Mesodermal cell (in vitro differentiated cells): ENCODE measurements at regions not wholly inside any gene's neighbourhood (a gene's known extent, or its start where the extent isn't known, plus 50 kb on each side); places are given as distances from the start of the nearest gene placed in this dataset.

Source experiments
- H3K27ac ChIP-seq: 2 replicates; pipeline ENCODE4 v1.7.0; 2013; ENCODE audit warnings: mild to moderate bottlenecking, low read depth, low read length, moderate library complexity; ENCODE audit not compliant: severe bottlenecking
- H3K36me3 ChIP-seq: 2 replicates; pipeline ENCODE4 v1.7.1; 2013; ENCODE audit warnings: mild to moderate bottlenecking, low read length, moderate library complexity; ENCODE audit not compliant: control insufficient read depth, insufficient read depth
- H3K4me1 ChIP-seq: one replicate; pipeline ENCODE4 v1.7.1; 2013; ENCODE audit warnings: mild to moderate bottlenecking, low read length; ENCODE audit not compliant: insufficient read depth, control insufficient read depth, poor library complexity, severe bottlenecking
- H3K4me3 ChIP-seq: 2 replicates; pipeline ENCODE4 v1.7.0; 2013; ENCODE audit warnings: low read length, control low read depth, mild to moderate bottlenecking; ENCODE audit not compliant: insufficient read depth, poor library complexity, severe bottlenecking; ENCODE audit errors: extremely low read depth
- H3K9me3 ChIP-seq: 2 replicates; pipeline ENCODE4 v1.7.1; 2013; ENCODE audit warnings: mild to moderate bottlenecking, low read length, moderate library complexity; ENCODE audit not compliant: control insufficient read depth
- WGBS, 2 experiments: methylation state at CpG; one replicate each; pipeline ENCODE4 v1.1.5; 2013; ENCODE audit warnings: missing lambda C conversion rate in 2 of 2; ENCODE audit not compliant: insufficient coverage in 2 of 2; 5-methylcytosine and 5-hydroxymethylcytosine counted together

- H3K27ac ChIP-seq = peak overlapping the region; percentile 63
- WGBS, 2 experiments = 95 to 96% methylated on average over 3 to 4 of the region's 9 CpGs
- no peaks in the 10 kb centered on the region for H3K36me3 ChIP-seq
- no peaks in the 10 kb centered on the region for H3K4me1 ChIP-seq
- no peaks in the 10 kb centered on the region for H3K9me3 ChIP-seq
- H3K4me3 ChIP-seq = no peak overlapping the region
These were observed 379.5 kb upstream of the DPH6 start for GRCh38 chr15:35925275-35926006.

- no peaks in the 10 kb centered on the region for H3K36me3 ChIP-seq
- peak overlapping the region; percentile 63 for H3K27ac ChIP-seq
- no peak overlapping the region for H3K4me3 ChIP-seq
- H3K9me3 ChIP-seq = no peaks in the 10 kb centered on the region
- H3K4me1 ChIP-seq = no peaks in the 10 kb centered on the region
These were observed 380.0 kb upstream of the DPH6 start for GRCh38 chr15:35926007-35926380.

- Histone ChIP-seq H3K36me3 (no peaks in the 10 kb centered on the region), H3K4me3 (no peak overlapping the region), H3K27ac (no peak overlapping the region), H3K4me1 (no peaks in the 10 kb centered on the region), H3K9me3 (no peaks in the 10 kb centered on the region)
- 100% methylated on average over 1 of the region's 2 CpGs; no CpG with 5 or more reads in 1 of the 2 experiments for WGBS, 2 experiments
These were observed 382.9 kb upstream of the DPH6 start for GRCh38 chr15:35928847-35929246.

- 22 to 73% methylated on average over 1 to 2 of the region's 4 CpGs for WGBS, 2 experiments
- Histone ChIP-seq H3K4me1 (no peaks in the 10 kb centered on the region), H3K27ac (no peak overlapping the region), H3K9me3 (no peaks in the 10 kb centered on the region), H3K36me3 (no peaks in the 10 kb centered on the region), H3K4me3 (no peak overlapping the region)
These were observed 383.9 kb upstream of the DPH6 start for GRCh38 chr15:35929740-35930444.

- H3K36me3 ChIP-seq = no peaks in the 10 kb centered on the region
- 100% methylated on average over 2 of the region's 2 CpGs; no CpG with 5 or more reads in 1 of the 2 experiments for WGBS, 2 experiments
- H3K27ac ChIP-seq = no peak overlapping the region
- H3K4me3 ChIP-seq = no peak overlapping the region
- no peaks in the 10 kb centered on the region for H3K9me3 ChIP-seq
- H3K4me1 ChIP-seq = no peaks in the 10 kb centered on the region
These were observed 385.9 kb upstream of the DPH6 start for GRCh38 chr15:35931799-35932341.

DNA sequence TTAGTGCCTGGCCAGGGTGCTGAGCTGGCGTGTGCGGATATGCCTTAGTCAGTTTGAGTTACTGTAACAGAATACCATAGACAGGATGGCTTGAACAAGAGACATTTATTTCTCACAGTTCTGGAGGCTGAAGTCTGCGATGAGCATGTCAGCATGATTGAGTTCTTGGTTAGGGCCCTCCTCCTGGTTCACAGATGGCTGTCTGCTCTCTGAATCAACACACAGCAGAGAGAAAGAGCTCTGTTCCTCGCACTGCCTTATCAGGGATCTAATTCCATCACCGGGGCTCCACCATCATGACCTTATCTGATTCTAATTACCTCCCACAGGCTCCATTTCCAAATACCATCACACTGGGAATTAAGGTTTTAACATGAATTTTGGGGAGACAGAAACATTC is 386.6 kb upstream of the DPH6 start:
- 76 to 86% methylated on average over 3 to 4 of the region's 5 CpGs for WGBS, 2 experiments
- no peaks in the 10 kb centered on the region for H3K9me3 ChIP-seq
- H3K4me3 ChIP-seq = no peak overlapping the region

GRCh38 chr15:35933531-35933930 is 387.6 kb upstream of the DPH6 start:
- 77 to 82% methylated on average over 3 of the region's 3 CpGs for WGBS, 2 experiments
- no peak overlapping the region for H3K27ac ChIP-seq
- no peaks in the 10 kb centered on the region for H3K9me3 ChIP-seq
- no peak overlapping the region for H3K4me3 ChIP-seq
- H3K36me3 ChIP-seq = no peaks in the 10 kb centered on the region
- no peaks in the 10 kb centered on the region for H3K4me1 ChIP-seq

More for the DNA sequence above, 386.6 kb upstream of the DPH6 start:
- H3K4me1 ChIP-seq = no peaks in the 10 kb centered on the region
- no peaks in the 10 kb centered on the region for H3K36me3 ChIP-seq
- H3K27ac ChIP-seq = no peak overlapping the region

- no peak overlapping the region for H3K4me3 ChIP-seq
- 79 to 100% methylated on average over 2 of the region's 3 CpGs for WGBS, 2 experiments
- no peaks in the 10 kb centered on the region for H3K36me3 ChIP-seq
- H3K27ac ChIP-seq = no peak overlapping the region
- no peaks in the 10 kb centered on the region for H3K9me3 ChIP-seq
- H3K4me1 ChIP-seq = no peaks in the 10 kb centered on the region
These were observed 388.6 kb upstream of the DPH6 start for GRCh38 chr15:35934383-35935049.

GRCh38 chr15:35936284-35936683 is 390.3 kb upstream of the DPH6 start:
- Histone ChIP-seq H3K9me3 (no peaks in the 10 kb centered on the region), H3K4me3 (no peak overlapping the region), H3K4me1 (no peaks in the 10 kb centered on the region), H3K36me3 (no peaks in the 10 kb centered on the region), H3K27ac (no peak overlapping the region)
- 93 to 100% methylated on average over 1 to 2 of the region's 2 CpGs for WGBS, 2 experiments

DNA sequence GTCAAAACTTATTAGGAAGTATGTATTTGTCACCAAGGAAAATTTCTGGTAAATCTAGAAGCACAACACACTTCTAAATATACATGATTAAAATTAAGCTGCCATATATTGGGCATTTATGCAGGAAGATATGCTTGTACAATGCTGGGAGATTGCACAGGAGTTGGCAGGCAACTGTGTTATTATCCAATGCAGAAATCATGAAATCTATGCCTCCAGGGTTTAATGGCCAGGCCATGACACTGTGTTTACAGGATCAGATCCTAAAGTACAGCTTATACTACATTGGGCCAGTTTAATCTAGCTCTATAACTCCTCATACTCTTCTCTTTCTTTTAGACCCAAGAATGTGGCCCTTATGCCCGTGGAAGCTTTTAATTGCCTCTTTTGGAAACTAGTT is 391.4 kb upstream of the DPH6 start:
- H3K9me3 ChIP-seq = no peaks in the 10 kb centered on the region
- no peak overlapping the region for H3K4me3 ChIP-seq
- 94 to 100% methylated on average over 1 of the region's 1 CpG for WGBS, 2 experiments
- H3K27ac ChIP-seq = no peak overlapping the region
- H3K36me3 ChIP-seq = no peaks in the 10 kb centered on the region
- H3K4me1 ChIP-seq = no peaks in the 10 kb centered on the region
